GM10266 (cell line): ENCODE measurements at regions not wholly inside any gene's neighbourhood (a gene's known extent, or its start where the extent isn't known, plus 50 kb on each side); places are given as distances from the start of the nearest gene placed in this dataset.

ENCODE experiments used
- DNase-seq: peaks from one replicate; pipeline ENCODE4 v3.0.0; 2012; ENCODE audit errors: extremely low spot score
- CTCF ChIP-seq: IDR thresholded peaks from 2 replicates; pipeline ENCODE4 v1.5.1; 2012; ENCODE audit warnings: mild to moderate bottlenecking, low read depth; ENCODE audit not compliant: control insufficient read depth, insufficient read depth; ENCODE audit errors: missing control alignments

GRCh38 chr14:81980601-81981306 lies 447.1 kb upstream of the SEL1L start:
- no peak for TF ChIP-seq CTCF
- DNase-seq: no peak

GRCh38 chr14:81981307-81981675 lies 447.6 kb upstream of the SEL1L start:
- no peak for TF ChIP-seq CTCF
- no peak for DNase-seq

- no peak for DNase-seq
- TF ChIP-seq CTCF: no peak
Measured at GRCh38 chr14:81982046-81982445, 448.4 kb upstream of the SEL1L start.

GRCh38 chr14:81986005-81986404 lies 452.4 kb upstream of the SEL1L start:
- TF ChIP-seq CTCF: no peak
- no peak for DNase-seq

GRCh38 chr14:81989211-81989610 lies 455.6 kb upstream of the SEL1L start:
- no peak for TF ChIP-seq CTCF
- no peak for DNase-seq

- peak; percentile 80 for TF ChIP-seq CTCF
- DNase-seq: peak; percentile 21
Measured at GRCh38 chr14:81990312-81990761, 456.7 kb upstream of the SEL1L start.

- DNase-seq: no peak
- no peak for TF ChIP-seq CTCF
Measured at GRCh38 chr14:81991998-81992397, 458.3 kb upstream of the SEL1L start.
